Effector CD4-positive, alpha-beta T cell (primary cell): ENCODE measurements at regions not wholly inside any gene's neighbourhood (a gene's known extent, or its start where the extent isn't known, plus 50 kb on each side); places are given as distances from the start of the nearest gene placed in this dataset.
"Not testable (repeated sequence)": the region's sequence is repeated elsewhere in the genome, so short reads cannot be mapped to it uniquely, and the experiment has no call there.

Experiments
- DNase-seq: peaks from one replicate; pipeline ENCODE4 v3.0.0-alpha.2; 2020

- no peak for DNase-seq
Measured at GRCh38 chr2:219844401-219845091, 217.1 kb downstream of the SLC4A3 start.

DNA sequence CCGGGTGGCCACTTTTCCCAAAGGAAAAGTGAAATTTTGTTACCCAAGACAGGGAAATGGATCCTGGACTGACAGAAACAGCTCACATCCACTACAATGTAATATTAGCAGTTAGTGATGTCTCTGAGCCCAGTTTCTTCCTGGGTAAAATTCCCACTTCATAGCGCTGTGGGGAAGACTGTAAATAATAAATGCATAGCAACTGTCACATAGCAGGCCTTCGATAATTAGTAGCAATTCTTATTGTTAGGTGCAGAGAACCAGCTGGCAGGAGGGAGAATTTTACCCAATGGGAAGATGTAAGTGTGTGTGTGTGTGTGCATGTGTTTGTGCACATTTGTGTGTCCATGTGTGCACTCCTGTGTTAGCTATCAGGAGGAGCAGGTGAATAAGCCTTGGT lies 221.5 kb downstream of the SLC4A3 start:
- no peak for DNase-seq

DNA sequence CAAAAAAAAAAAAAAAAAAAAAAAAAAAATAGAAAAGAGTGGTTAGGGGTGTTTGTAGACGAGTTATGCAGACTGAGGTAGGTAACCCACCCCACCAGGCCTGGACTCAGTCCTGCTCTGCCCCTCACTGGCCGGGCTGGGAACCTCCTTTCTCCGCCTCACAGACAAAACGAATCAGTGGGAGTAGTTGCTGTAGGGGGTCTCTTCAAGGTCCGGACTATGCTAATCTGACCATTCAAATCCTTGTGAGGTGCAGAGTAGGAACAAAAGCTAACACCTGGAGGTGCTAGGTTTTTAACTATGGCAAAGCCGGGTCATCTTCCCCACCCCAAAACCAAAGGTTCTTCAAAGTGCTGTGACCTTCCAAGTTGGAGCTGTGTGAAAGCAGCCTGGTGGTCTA lies 223.7 kb downstream of the SLC4A3 start:
- DNase-seq: no peak

GRCh38 chr2:219851801-219852481 lies 224.5 kb downstream of the SLC4A3 start:
- no peak for DNase-seq

DNA sequence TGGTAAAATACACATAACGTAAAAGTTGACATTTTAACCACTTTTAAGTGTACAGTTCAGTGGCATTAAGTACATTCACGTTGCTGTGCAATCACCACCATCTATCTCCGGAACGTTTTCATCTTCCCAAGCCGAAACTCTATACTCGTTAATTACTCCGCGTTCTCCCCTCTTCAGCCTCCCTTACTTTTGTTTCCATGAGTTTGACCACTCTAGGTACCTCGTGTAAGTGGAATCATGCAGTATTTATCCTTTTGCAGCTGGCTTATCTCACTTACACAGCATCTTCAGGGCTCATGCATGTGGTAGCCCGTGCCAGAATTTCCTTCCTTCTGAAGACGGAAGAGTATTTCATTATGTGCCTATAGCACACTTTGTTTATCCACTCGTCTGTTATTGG lies 225.2 kb downstream of the SLC4A3 start:
- no peak for DNase-seq

- no peak for DNase-seq
Measured at GRCh38 chr2:219856602-219857001, 229.2 kb downstream of the SLC4A3 start.

GRCh38 chr2:219857751-219858150 lies 230.3 kb downstream of the SLC4A3 start:
- DNase-seq: no peak

DNA sequence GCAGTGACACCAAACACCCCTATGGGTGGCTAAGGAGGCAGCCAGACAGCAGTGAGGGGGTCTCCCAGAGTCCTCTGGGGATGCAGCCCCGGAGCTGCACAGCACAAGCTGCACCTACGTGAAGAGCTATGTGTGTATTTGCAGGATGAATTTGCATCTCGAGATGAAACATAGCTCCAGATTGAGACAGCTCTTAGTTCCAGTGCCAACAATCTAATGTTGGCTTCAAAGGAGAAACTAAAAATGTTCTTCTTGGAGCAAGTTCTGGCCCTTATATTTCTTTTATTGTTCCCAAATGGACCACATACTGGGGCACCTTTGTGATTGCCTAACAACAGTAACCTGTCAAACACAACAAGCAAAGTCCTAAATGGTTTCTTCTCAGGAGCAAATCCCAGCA lies 233.9 kb downstream of the SLC4A3 start:
- DNase-seq: no peak

GRCh38 chr2:219864154-219864553 lies 236.7 kb downstream of the SLC4A3 start:
- DNase-seq: no peak

DNA sequence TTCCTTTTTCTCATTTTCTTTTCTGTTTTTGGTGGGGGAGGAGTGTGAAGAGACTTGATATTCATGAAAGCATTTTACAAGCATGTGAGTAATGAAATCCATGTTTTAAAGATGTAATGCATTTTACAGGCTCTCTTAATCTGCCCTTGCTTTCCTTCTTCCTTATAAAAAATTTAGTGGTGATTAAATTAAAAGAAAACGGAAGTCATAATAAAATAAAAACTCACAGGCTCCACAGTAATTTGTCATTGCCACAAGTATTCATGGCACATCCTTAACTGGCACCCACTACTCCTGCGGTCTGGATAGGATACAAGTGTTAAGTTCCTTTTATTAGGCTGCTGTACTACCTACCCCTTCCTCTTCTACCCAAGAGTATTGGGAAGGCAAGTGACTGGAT lies 241.2 kb downstream of the SLC4A3 start:
- DNase-seq: no peak

DNA sequence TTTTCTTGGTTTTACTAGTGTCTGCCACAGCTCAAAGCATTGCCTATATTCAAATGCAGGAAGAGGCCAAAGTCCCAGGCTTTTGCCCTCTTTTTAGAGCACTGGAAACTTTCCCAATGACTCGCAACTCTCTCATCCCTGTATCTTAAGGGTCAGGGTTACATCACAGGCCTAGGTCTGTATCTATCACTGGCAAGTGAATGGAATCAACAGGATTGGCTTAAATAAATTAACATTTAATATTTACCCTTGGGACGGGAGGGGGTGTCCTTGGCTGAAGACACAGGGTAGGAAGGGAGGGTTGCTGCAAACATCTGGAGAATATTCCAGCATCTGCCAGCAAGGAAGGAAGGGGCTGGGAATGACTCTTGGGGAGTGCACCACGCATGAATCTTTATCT lies 242.6 kb downstream of the SLC4A3 start:
- no peak for DNase-seq

DNA sequence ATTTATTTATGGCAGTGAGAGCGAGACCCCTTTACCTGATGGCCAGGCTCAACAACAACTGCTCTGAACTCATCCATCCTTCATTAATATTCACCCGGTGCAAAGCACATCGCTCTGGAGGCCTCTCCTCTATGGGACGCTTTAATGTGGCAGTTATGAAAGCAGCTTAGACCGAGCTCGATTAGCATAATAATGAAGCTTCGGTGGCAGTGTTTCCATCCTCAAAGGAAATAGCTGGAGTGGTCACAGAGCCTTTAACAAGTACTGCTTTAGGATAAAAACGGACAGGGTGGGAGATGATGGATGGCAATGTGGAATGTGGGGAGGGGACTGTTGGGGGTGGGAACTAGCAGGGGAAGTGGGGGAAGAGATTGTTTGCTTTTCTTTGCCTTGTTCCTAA lies 243.9 kb downstream of the SLC4A3 start:
- DNase-seq: no peak

DNA sequence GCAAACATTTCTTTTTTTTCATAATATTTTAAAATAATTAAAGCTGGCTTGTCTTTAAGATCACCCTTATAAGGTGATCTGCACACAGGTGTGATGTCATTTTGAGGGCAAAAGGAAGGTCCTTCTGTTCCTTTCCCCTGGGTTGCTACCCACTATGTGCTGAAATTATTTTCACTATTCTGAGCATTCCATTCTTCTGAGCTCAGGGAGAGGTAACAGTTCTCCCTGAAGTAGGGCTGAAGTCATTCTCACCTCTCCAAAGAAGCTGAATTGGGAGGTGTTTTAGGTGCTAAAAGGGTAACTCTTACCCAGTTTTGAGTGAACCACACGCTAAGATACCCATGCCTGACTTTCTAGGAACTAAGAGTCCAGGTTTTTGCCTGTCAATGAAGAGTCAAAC lies 247.6 kb downstream of the SLC4A3 start:
- DNase-seq: no peak

DNA sequence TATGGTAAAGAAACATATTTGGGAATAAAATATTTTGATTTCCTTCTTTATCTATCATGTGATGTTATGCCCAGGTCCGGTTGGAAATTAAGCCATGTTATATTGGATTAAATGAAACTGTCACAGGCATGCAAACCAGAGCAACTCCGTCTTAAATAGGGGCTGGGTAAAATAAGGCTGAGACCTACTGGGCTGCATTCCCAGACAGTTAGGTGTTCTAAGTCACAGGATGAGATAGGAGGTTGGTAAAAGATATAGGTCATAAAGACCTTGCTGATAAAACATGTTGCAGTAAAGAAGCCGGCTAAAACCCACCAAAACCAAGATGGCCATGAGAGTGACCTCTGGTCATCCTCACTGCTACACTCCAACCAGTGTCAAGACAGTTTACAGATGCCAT lies 248.6 kb downstream of the SLC4A3 start:
- DNase-seq: not testable (repeated sequence)

DNA sequence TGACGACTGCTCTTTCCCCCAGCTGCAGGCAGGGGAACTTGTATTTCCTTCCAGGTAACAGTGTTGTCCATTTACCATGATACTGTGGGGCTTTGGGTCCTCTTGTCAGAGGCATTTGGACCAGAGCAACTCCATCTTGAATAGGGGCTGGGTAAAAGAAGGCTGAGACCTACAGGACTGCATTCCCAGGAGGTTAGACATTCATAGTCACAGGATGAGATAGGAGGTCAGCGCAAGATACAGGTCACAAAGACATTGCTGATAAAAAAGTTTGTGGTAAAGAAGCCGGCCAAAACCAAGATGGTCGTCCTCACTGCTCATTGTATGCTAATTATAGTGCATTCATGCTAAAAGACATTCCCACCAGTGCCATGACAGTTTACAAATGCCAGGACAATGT lies 249.5 kb downstream of the SLC4A3 start:
- no peak for DNase-seq

DNA sequence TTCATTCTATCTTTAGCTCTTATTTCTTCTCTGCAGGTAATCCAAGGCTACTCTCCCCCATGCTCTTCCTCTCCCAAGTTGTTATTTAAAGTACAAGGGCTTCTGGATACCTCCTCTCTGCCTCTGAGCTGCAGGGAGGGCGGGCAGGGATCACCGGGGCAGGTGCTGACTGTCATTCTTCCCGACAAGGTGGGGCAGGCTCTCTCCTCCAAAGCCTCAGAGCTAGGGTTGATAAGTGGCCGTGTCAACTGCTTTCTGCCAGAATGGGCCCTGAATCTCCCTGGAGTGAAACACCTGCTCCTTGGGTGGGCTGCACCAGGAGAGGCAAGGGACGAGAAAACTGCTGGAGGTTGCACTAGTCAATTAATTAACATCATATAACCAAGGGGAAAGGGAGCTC lies 250.3 kb downstream of the SLC4A3 start:
- DNase-seq: no peak

GRCh38 chr2:219878516-219878915 lies 251.1 kb downstream of the SLC4A3 start:
- no peak for DNase-seq

DNA sequence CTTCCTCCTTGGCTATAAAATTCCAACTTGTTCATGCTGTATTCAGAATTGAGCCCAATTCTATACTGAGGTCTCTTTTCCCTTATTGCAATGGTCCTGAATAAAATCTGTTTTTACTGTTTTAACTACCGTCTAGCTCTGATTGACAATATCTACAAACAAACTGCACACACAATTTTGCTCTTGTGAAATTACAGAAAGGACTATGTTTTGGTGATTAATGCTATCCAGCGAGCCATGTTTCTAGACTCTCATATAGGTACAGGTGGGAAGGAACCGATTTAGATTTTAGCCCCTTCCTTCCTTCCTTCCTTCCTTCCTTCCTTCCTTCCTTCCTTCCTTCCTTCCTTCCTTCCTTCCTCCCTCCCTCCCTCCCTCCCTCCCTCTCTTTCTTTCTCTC lies 254.4 kb downstream of the SLC4A3 start:
- no peak for DNase-seq

- no peak for DNase-seq
Measured at GRCh38 chr2:219886615-219887014, 259.2 kb downstream of the SLC4A3 start.

DNA sequence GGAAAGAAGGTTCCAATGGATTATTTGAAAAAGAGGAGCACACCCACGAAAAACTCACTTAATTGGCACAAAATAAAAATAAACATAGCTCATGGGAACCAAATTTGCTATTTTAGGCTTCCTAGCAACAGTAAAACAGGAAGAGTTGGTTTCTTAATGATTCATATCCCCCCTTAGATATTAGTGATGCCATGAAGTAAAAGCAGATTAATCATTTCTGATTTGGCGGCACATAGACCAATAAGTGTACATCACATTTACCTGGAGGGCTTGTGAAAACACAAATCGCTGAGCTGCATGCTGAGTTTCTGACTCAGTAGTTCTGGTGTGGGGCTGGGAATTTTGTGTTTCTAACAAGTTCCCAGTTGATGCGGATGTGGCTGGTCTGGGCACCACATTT lies 260.4 kb downstream of the SLC4A3 start:
- no peak for DNase-seq

- no peak for DNase-seq
Measured at GRCh38 chr2:219893541-219893940, 266.1 kb downstream of the SLC4A3 start.

DNA sequence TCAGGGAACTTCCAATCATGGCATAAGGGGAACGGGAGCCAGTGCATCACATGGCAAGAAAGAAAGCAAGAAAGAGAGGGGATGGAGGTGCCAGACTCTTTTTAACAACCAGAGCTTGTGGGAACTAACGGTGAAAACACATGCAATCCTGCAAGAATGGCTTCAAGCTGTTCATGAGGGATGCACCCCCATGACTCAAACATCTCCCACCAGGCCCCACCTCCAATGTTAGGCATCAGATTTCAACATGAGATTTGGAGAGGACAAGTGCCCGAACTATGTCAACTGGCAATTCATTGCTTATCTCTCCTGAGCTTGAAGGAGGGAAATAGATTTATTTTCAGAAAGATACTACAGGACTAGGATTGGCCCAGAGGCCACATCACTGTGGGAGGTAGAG lies 270.0 kb downstream of the SLC4A3 start:
- no peak for DNase-seq

GRCh38 chr2:219901155-219901554 lies 273.7 kb downstream of the SLC4A3 start:
- no peak for DNase-seq

- no peak for DNase-seq
Measured at GRCh38 chr2:219902891-219903552, 275.6 kb downstream of the SLC4A3 start.
